ENCODE measurements at regions not wholly inside any gene's neighbourhood (a gene's known extent, or its start where the extent isn't known, plus 50 kb on each side); places are given as distances from the start of the nearest gene placed in this dataset.

GRCh38 chr5:35477911-35478310 lies 139.8 kb upstream of the SPEF2 start:
- DNase-seq, result no peak

DNA sequence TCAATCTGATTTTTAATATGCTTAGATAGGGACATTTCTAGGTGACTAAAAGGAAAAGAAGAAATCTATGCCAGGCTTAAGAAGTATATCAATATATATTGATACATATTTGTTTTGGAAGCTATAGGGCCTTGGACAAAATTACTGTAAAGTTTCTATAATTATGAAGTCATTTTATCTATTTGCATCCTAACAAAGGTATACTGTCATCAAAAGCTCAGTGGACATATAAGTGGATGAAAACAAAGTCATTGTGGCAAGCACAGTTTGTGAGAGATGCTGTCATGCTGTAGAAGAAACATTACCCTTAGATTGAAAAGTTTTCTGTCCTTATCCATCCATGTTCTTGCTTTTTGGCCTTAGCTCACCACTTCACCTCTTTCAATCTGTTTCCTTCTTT lies 140.3 kb upstream of the SPEF2 start:
- no peak for DNase-seq

DNA sequence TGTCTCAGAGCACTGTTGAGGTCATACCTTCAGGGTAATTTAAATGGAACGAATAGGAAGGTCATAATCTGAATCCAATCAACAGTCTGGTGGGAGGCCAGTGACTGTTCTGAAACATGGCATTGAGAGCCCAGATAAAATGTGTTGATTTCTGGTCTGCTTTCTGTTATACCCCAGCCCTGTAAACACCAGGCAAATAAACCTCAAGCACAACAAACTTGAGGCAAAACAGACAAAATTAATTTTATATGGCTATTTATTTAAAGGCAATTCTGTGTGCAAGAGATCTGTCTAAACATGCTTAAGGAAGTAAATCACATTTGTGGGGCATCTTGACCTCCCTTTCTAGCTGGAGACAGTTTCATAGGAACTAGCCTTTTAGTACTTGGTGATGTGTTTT lies 140.9 kb upstream of the SPEF2 start:
- DNase-seq, result no peak

DNA sequence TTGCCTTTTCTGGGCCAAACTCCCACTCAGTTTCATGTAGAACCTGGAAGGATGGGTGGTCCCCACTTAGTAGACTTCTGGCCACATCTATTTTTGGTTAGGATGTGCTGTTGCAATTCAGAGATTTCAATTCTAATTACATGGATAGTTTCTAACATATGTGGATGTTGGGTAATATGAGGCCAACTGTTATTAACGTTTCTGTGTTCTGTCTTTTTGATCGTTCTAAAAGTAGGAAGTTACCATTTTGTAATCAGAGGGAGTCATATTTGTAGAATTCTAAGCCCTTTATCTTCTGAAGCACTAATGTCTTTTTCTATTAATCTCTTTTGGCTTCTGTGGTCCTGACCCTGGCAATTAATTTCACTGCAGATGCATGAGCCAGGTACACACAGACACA lies 141.6 kb upstream of the SPEF2 start:
- DNase-seq, result no peak

DNA sequence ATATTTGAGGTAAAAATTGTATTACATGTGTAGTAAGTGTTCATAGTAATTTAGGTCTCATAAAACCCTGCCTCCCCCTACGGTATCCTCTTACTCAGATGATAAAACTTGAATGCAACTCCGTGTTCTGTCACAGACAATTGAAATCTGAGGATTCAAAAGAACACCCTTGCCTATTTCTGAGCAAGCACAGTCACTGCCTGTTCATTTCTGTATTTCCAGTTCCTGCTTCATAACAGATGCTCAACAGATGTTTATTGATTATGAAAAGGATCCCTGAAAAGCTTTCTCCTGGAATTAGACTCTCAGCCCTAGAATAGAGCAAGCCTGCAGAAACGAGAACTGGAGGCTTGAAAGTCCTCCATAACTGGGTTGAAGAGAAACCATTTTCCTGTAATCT lies 144.1 kb upstream of the SPEF2 start:
- DNase-seq, result no peak

DNA sequence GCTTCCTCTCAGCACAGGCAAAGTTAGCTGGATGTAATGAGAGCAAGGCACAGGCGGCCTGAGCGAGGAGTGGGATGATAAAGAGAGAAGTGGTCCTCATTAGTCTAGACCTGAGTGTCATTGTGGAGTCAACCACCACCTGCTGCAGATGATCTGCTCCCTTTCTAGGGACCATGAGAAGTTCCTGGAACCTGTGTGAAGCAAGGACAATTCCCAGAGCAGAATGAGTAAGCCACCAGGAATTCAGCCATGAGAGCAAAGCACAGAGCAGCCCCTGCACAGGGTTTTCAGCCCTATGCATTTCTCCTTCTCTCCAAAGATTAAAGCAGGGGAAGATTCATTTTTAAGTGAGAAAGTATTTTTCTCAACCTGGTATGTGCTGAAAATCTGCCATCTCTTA lies 146.8 kb upstream of the SPEF2 start:
- no peak for DNase-seq

DNA sequence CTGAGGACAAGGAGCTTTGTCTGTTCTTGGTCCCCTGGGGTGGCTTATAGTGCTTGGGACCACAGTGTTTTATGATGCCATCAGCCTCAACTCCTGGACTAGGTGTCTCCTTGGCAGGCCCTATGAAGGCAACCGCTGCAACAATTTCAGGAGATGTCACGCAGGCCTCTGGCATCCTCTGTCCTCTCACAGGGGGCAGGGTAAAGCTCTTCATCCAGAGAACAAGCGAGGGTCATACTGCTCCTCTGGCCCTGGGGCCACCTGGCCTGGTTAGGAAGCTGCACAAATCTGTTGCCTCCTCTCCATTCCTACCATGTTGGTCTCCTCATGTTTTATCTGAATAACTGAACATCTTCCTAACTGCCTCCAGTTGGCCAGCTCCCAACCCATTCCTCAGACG lies 148.9 kb upstream of the SPEF2 start:
- DNase-seq, result no peak

- no peak for DNase-seq
Measured at GRCh38 chr5:35466746-35467145, 150.9 kb upstream of the SPEF2 start.

DNA sequence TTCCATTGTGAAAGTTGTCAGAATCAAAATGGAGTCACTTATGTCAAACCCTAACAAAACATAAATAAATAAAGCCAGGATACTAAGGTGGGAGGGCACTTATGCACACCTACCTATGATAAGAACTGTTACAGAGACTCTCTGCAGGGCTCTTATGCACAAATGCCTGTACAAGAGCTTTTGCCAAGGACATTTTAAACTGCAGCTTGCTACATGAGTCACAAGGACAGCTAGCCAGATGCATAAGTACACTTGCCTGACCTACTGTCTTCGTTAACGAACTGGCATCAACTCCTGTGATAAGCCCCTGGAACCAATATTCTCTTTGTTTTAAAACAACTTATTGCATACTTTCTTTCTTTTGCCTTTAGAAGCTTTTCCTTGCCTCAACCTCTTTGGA lies 152.9 kb upstream of the SPEF2 start:
- DNase-seq, result no peak

DNA sequence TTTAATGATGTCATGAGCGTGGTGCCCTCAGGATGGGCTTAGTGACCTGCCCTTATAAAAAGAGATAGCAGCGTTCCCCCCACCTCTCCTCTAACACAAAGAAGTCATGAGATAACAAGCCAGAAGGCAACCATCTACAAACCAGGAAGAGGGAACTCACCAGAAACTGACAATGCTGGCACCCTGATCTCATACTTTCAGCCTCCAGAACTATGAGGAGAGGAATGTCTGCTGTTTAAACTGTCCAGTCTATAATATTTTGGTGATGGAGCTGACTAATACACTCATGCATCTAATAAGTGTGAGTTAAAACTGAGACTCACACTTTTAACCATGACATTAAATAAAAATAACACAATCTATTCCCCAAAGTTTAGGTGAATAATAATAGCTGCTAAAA lies 156.1 kb upstream of the SPEF2 start:
- no peak for DNase-seq

GRCh38 chr5:35458824-35459207 lies 158.8 kb upstream of the SPEF2 start:
- no peak for DNase-seq

DNA sequence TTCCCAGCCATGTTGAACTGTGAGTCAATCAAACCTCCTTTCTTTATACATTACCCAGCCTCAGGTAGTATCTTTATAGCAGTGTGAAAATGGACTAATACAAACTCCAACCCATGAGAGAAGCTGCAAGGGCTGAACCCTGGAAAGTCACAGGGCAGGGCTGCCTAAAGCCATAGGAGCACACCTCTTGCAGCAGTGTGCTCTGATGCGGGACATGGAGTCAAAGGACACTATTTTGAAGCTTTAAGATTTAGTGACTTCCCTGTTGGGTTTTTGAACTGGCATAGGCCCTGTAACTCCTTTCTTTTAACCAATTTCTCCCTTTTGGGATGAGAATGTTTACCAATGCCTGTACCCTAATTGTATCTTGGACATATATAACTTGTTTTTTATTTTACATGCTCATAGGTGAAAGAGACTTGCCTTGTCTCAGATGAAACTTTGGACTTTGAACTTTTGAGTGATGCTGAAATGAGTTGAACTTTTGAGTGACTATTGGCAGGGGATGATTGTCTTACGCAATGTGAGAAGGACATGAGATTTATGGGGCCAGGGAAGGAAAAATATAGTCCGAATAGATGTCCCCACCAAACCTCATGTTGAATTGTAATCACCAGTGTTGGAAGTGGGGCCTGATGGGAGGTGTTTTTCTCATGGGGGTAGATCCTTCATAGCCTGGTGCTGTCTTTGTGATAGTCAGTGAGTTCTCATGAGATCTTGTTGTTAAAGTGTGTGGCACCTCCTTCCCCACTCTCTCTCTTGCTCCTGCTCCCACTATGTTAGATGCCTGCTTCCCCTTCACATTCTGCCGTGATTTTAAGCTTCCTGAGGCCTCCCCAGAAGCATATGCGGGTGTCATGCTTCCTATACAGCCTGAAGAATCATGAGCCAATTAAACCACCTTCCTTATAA lies 159.5 kb upstream of the SPEF2 start:
- no peak for DNase-seq

GRCh38 chr5:35456506-35456905 lies 161.2 kb upstream of the SPEF2 start:
- no peak for DNase-seq

DNA sequence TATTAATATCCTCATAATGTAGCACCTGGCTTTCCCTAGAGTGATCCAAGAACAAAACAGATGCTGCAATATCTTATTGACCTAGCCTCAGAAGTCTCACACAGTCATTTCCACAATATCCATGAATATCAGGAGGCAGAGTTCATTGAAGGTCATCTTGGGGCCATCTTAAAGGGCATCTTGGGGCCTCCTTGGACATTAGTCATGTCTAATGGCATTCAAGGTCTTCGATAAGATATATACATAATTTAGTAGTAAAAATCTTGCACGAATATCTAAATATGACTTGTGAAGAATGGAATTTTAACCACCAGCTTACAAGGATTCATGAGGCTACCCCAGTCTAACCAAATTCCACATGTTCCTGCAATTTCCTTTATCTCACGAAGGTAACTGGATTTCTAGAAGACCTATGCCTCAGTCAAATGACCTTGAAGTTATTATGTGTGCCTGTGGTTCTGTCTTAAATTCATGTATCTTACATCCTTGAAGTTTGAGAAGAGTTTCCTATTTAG lies 163.6 kb upstream of the SPEF2 start:
- DNase-seq, result no peak

- no peak for DNase-seq
Measured at GRCh38 chr5:35443803-35444595, 173.7 kb upstream of the SPEF2 start.

DNA sequence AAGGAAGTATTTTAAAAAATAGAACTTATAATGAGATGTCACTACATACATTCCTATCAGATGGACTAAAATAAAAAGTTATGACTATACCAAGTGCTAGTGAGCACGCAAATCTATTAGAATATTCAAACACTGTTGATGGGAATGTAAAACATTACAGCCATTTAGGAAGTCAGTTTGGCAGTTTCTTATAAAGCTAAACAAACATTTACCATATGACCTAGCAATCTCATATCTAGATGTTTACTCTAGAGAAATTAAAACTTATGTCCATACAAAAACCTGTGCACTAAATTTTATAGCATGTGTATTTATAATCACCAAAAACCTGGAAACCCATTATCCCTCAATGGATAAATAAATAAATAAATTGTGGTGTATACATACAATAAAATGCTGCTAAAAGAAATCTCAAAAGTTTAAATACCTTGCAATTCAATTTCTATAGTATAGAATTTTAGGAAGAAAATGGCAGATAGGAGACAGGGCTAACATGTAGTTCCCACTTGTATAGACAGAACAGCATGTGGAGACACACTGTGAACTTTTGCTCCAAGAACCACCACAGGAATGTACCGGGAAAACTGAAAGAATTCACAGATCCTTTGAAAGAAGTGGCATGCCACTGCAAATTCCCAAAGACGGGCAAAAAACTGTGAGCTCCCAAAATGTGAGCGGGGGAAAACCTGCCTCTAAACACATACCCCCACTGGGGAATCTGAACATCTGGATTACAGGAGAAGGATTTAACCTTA lies 174.6 kb upstream of the SPEF2 start:
- DNase-seq, result no peak

DNA sequence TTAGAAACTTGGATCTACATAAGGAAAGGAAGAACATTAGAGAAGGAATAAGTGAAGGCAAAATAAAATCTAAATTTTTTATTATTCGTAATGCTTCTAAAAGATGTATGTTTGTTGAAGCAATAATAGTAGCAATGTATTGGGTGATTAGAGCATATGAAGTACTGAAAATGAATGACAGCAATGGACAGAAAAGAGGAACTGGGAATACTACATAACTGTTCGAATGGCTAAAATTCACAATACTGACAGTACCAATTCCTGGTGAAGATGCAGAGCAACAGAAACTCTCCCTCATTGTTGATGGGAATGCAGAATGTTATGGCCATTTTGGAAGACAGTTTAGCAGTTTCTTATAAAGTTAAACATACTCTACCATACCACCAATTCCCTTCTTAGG lies 177.3 kb upstream of the SPEF2 start:
- DNase-seq, result no peak

DNA sequence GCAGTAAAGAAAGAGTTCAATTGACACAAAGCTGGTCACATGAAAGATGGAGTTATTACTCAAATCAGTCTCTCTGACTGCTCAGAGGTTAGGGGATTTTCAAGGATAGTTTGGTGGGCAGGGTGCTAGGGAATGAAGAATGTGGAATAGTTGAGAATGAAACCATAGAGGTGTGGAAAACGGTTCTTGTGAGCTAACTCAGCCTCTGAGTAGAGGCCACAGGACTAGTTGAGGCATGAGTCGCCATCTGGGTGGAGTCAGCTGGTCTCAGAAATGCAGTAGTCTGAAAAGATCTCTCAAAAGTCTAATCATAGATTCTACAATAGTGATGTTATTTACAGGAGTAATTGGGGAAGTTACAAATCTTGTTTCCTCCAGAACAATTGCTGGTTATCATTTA lies 178.9 kb upstream of the SPEF2 start:
- DNase-seq, result no peak

DNA sequence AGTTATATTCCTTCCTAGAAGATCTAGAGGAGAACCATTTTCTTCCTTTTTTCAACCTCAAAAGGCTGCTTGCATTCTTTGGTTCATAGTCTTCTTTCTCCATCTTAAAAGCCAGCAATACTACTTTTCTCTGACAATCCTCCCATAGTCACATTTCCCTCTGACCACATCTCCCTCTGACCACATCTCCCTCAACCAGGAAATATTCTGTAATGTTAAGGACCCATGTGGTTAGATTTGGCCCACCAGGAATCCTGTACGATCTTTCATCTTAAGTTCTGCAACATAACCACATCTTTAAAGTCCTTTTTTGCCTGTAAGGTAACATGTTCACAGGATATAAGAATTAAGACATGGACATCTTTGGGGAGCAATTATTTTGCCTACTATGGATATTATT lies 179.4 kb upstream of the SPEF2 start:
- no peak for DNase-seq

DNA sequence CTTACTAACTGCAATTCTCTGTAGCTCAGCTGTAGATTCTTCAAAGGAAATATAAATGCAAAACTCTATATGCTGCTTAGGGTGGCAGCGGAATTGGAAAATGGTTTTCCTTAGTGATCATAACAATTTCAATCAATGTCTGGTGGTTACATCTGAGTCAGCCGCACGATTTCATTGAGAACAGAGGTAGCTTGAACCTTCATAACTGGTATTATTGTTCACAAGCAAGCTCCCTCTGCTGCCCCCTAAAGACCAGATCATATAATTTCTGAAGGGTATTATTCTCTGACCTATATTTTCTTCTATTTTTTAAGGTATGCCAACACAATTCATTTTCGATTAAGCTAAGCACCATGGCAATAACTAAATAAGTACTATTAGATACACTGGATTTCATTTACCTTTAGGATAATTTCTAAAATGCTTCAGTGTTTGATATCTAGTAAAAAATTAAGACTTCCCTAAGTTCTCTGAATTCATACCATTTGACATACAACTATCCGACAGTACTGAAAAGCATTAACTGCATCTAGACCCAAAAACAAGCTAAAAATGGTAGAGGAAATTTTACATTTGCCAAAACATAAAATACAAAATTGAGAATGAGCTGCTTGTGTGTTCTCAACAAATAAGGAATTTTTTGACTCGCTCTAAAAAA lies 181.1 kb upstream of the SPEF2 start:
- no peak for DNase-seq

GRCh38 chr5:35430381-35431162 lies 187.1 kb upstream of the SPEF2 start:
- DNase-seq, result no peak

- DNase-seq, result no peak
Measured at GRCh38 chr5:35420200-35420599, 189.9 kb upstream of the PRLR start.
